ENCODE measurements at regions not wholly inside any gene's neighbourhood (a gene's known extent, or its start where the extent isn't known, plus 50 kb on each side); places are given as distances from the start of the nearest gene placed in this dataset.

DNA sequence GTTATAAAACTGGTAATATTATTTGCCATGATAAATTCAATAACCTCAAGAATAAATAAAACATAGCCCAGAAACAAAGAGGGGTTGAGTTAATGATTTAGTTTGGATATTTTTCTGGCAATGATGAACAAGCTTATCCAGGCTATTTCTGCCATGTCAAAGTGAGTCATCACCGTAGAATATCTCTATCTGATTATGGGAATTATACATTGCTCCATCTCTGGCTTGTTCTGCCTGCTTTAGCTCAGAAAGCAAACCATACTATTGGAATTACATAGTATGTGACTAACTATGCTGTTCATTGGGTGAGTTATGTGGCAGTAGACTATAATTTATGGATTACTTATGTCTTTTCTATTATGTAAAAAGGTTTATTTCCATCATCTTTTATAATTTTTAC is 680.1 kb upstream of the AADAT start:
- H3K27ac Mint-ChIP-seq (ENCODE audit: unreplicated experiment): no peak overlapping the region
- H3K9me3 Mint-ChIP-seq: peaks cover 2% of the 10 kb centered on the region
- H3K36me3 Mint-ChIP-seq (ENCODE audit: low read depth): no peaks in the 10 kb centered on the region
- H3K4me1 Mint-ChIP-seq: no peaks in the 10 kb centered on the region
- H3K27me3 Mint-ChIP-seq (ENCODE audit: low read depth): no peaks in the 10 kb centered on the region
- TF ChIP-seq, protein P1, sequence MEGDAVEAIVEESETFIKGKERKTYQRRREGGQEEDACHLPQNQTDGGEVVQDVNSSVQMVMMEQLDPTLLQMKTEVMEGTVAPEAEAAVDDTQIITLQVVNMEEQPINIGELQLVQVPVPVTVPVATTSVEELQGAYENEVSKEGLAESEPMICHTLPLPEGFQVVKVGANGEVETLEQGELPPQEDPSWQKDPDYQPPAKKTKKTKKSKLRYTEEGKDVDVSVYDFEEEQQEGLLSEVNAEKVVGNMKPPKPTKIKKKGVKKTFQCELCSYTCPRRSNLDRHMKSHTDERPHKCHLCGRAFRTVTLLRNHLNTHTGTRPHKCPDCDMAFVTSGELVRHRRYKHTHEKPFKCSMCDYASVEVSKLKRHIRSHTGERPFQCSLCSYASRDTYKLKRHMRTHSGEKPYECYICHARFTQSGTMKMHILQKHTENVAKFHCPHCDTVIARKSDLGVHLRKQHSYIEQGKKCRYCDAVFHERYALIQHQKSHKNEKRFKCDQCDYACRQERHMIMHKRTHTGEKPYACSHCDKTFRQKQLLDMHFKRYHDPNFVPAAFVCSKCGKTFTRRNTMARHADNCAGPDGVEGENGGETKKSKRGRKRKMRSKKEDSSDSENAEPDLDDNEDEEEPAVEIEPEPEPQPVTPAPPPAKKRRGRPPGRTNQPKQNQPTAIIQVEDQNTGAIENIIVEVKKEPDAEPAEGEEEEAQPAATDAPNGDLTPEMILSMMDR (conservative IDR thresholded peaks at IDR 0.05): no peak
- no peak for DNase-seq (ENCODE audit: low read depth, low spot score)
- H3K4me3 Mint-ChIP-seq: no peak overlapping the region

DNA sequence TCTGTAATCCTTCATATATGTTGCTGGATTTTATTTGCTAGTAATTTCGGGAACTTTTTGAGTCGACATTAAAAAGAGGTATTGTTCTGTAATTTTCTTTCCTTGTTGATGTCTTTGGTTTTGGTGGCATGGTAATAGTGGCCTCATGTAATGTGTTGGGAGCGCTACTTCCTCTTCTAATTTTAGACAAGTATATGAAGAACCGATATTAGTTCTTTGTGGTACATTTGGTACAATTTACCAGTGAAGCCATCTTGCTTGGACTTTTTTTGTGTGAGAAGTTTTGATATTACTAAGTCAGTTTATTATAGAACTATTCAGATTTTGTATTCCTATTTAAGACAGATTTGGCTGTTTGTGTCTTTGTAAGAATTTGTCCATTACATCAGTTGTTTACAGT is 669.2 kb upstream of the AADAT start:
- Mint-ChIP-seq H3K27ac (ENCODE audit: unreplicated experiment) (no peak overlapping the region), H3K4me3 (no peak overlapping the region), H3K36me3 (ENCODE audit: low read depth) (peaks cover 7% of the 10 kb centered on the region), H3K4me1 (no peaks in the 10 kb centered on the region), H3K9me3 (peaks cover 8% of the 10 kb centered on the region), H3K27me3 (ENCODE audit: low read depth) (no peaks in the 10 kb centered on the region)
- DNase-seq (ENCODE audit: low read depth, low spot score): no peak
- TF ChIP-seq, protein P1 (conservative IDR thresholded peaks at IDR 0.05): no peak

DNA sequence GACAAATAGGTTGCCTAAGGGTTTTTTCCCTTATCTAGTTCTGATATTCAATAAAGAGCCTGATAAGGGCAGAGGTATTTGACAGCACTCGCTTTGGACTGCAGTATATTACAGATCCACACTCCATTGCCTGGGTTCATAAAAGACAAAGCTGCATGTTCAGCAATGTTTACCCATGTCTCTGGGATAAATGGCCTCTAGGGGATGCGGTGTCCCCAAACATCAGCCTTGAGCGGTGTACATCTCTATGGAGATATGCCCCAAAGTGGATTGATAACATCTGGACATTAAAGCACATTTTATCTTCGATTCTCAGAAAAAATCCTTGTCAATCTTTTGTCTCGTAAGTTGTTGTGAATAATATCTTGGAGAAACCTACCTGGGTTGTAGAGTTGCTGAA is 660.8 kb upstream of the AADAT start:
- TF ChIP-seq, protein P1 (conservative IDR thresholded peaks at IDR 0.05): no peak
- Mint-ChIP-seq H3K9me3 (peaks cover 13% of the 10 kb centered on the region), H3K27me3 (ENCODE audit: low read depth) (no peaks in the 10 kb centered on the region), H3K4me1 (no peaks in the 10 kb centered on the region), H3K27ac (ENCODE audit: unreplicated experiment) (no peak overlapping the region), H3K4me3 (no peak overlapping the region), H3K36me3 (ENCODE audit: low read depth) (peaks cover 2% of the 10 kb centered on the region)
- no peak for DNase-seq (ENCODE audit: low read depth, low spot score)

DNA sequence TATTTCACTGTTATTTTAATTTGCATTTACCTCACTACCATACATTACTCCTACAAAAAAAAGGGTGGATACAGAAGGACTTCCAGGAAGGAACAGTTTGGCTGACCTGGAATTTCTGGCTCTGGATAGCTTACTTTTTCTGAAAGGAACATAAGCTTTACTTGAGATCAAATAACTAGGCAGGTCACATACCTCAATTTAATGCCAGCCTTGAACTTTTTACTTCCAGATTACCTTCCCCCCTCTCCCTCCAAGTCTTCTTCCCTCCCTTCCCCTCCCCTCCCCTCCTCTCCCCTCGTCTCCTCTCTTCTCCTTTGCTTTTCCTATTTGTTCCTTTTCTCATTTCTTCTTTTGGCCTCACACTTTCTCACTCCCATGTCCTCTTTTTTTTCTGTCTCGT is 659.2 kb upstream of the AADAT start:
- no peaks in the 10 kb centered on the region for H3K36me3 Mint-ChIP-seq (ENCODE audit: low read depth)
- no peaks in the 10 kb centered on the region for H3K27me3 Mint-ChIP-seq (ENCODE audit: low read depth)
- DNase-seq (ENCODE audit: low read depth, low spot score): no peak
- no peak overlapping the region for H3K27ac Mint-ChIP-seq (ENCODE audit: unreplicated experiment)
- no peaks in the 10 kb centered on the region for H3K4me1 Mint-ChIP-seq
- TF ChIP-seq, protein P1 (conservative IDR thresholded peaks at IDR 0.05): no peak
- H3K4me3 Mint-ChIP-seq: no peak overlapping the region
- H3K9me3 Mint-ChIP-seq: peaks cover 7% of the 10 kb centered on the region

DNA sequence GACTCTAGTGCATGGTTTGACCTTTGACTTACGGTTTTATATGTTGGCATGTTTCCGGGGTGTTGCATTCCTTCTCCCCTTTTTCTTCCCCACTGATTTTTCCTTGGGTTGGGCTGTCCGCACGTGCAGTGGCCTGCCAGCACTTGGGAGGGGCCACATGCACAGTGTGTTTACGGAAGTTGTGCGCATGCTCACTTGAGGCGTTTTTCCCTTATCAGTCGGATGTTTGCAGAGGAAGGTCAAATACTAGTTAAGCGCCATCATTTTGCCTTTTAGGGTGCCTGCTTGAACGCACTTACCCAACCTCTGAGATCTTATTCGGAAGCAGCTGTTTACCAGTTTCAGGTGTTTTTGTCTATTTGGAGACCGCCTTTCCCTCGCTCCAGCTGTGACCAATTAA is 653.9 kb upstream of the AADAT start:
- Mint-ChIP-seq H3K27ac (ENCODE audit: unreplicated experiment) (no peak overlapping the region), H3K36me3 (ENCODE audit: low read depth) (no peaks in the 10 kb centered on the region), H3K27me3 (ENCODE audit: low read depth) (no peaks in the 10 kb centered on the region), H3K4me3 (no peak overlapping the region), H3K9me3 (no peaks in the 10 kb centered on the region), H3K4me1 (no peaks in the 10 kb centered on the region)
- TF ChIP-seq, protein P1 (conservative IDR thresholded peaks at IDR 0.05): no peak
- no peak for DNase-seq (ENCODE audit: low read depth, low spot score)

DNA sequence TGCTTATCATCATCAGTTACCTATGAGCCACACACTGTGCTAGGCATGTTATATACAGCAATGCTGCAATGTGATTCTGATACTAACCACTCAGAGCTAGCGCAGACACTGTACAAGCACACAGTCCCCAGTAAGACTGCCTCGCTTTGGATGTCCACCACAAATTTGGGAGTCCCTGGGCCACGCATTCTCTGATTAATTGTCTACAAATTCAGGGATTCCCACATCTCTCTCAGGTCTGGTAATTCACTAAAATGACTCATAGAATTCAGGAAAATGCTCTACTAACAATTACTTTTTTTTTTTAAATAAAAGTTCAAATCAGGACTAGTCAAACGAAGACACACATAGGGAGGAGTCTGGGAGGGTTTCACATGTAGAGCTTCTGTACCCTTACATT is 652.1 kb upstream of the AADAT start:
- no peak overlapping the region for H3K4me3 Mint-ChIP-seq
- no peaks in the 10 kb centered on the region for H3K36me3 Mint-ChIP-seq (ENCODE audit: low read depth)
- no peaks in the 10 kb centered on the region for H3K27me3 Mint-ChIP-seq (ENCODE audit: low read depth)
- no peaks in the 10 kb centered on the region for H3K4me1 Mint-ChIP-seq
- H3K27ac Mint-ChIP-seq (ENCODE audit: unreplicated experiment): no peak overlapping the region
- DNase-seq (ENCODE audit: low read depth, low spot score): no peak
- TF ChIP-seq, protein P1 (conservative IDR thresholded peaks at IDR 0.05): no peak
- no peaks in the 10 kb centered on the region for H3K9me3 Mint-ChIP-seq
